ENCODE measurements at regions not wholly inside any gene's neighbourhood (a gene's known extent, or its start where the extent isn't known, plus 50 kb on each side); places are given as distances from the start of the nearest gene placed in this dataset.
"Not testable (repeated sequence)": the region's sequence is repeated elsewhere in the genome, so short reads cannot be mapped to it uniquely, and the experiment has no call there.

DNA sequence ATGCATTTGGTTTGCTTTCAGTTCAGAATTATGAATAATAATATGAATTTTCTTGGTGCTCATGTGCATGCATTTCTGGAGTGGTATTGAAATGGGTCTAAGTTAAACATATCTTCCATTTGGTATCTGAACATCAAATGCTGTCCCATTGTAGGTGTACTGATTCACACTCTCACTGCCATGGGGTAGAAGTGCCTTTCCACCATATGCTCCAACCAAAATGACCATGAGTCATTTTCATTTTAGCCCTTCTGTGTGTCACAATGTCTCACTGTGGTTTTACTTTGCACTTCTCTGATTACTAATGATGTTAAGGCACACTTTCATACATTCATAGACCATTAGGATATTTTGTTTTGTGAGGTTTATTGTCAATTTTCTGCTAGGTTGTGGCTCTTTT is 211.9 kb downstream of the HAO1 start:
- no peak for DNase-seq

DNA sequence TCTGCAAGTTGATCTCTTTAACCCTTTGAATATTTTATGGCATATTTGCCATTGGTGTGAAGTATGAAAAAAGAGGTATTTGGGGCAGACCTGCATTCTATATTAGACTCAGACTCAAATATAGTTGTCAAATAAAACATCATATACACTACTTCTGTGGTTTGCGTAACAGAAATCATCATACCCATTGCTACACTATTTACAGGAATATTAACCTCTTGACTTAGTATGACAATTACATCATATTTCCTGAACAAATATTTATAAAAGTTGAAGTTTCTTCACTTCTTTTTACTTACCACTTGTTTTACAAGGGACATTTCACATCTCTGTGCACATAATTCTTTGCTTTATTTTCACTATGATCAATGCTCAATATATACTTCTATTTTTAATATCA is 206.0 kb downstream of the HAO1 start:
- DNase-seq, result no peak

DNA sequence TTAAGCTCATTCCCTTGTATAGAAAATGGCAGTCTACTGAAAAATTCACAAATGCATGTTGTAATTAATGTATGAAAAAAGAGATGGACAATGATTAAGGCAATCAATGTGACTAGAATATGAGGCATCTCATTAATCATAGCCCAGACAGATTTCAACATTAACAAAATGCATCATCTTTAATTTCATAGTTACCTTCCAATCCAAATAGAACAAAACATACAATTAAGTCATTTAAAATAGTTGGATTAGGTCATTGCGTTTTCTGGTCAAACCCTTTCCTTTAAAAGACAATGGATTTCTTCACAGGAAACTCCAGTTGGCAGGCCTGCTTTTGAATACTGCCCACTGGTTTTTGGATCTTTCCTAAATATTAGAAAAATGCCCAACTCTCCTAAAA is 203.9 kb downstream of the HAO1 start:
- no peak for DNase-seq

DNA sequence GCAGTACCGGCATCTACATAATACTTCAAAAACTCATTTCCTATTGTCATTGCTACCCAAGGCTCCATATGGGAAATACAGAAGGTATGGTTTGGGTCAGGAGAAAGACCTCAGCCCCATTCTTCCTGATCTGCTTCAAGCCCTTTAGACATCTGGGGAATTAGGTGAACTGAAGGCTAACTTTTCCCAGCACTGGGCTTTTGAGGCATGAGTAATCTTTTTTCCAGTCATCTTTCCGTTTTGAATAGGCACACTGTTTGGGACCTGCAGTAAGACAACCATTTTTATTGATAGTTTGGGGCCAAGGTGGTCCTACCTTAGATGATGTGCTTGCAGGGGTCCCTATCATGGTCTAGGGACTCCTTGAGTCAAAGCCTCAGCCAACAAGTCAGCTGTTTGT is 198.4 kb downstream of the HAO1 start:
- DNase-seq, result no peak

DNA sequence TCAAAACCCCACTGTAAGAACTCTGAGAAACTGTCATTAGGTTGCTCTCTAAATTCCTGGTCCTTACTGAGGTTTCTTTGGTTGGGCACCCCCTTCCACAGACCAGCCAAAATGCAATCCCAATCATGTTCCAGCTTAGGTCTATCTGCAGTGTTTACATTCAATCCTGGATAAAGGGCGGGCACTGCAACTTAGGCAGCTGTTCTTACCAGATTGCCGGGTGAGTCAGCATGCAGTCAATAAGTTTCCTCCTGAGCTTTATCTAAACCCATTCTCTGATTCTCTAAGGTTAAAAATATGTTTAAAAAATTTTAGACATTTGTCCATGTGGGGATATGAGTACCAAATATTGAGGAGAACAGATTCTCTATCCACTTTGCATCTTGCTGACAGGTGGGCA is 197.8 kb downstream of the HAO1 start:
- no peak for DNase-seq

DNA sequence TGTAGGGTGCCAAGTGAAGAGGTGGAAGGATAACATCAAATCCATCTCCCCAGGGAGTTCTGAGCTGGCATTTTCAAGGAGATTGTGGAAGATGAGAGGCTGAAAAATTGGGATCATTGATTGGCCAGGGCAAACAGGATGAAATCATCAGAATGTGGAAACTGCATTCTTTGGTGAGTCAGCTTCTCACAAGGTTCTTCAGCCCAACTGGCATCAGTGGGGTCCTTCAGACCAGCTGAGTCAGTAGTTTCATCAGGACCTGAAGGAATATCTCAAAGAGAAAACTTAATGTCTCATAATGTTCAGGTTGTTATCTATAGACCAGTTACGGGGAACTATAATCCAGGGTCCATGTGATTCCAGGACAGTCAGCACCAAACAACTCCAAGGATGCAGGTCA is 195.8 kb downstream of the HAO1 start:
- DNase-seq, result no peak

DNA sequence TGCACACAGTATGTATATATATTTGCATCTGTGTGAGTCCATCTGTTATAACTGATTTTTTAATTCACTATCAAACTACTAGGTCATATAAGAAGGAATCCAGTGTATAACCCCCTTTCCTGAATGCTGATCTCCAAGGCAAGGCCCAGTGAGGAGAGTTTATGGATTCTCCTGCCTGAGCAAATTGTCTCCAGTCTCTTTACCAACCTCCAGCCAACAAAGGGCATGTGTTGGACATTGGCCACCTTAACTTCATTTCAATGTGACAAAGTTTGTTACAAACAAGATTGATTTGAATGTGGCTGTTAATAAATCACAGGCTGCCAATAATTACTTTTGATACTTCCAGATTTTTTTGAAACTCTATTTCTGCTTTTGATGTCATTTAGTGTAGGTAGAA is 191.6 kb downstream of the HAO1 start:
- no peak for DNase-seq

DNA sequence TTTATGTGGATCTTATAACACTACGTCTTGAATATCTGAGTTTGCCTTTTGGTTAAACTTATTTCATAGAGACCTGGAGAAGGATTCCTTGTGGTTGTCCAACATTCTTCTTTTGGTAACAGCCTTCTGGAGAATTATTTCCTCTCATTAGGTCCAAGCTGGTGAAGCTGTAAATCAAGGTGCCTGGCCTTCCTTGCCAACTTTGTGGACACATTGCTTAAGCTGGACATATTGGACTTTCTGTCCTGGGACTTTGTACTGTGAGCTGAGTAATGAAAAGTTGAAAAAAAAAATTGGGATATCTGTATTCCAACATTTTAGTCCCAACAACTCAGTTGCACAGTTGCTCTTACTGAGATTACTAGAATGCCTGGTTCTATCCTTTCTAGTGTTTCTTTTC is 186.2 kb downstream of the HAO1 start:
- no peak for DNase-seq

DNA sequence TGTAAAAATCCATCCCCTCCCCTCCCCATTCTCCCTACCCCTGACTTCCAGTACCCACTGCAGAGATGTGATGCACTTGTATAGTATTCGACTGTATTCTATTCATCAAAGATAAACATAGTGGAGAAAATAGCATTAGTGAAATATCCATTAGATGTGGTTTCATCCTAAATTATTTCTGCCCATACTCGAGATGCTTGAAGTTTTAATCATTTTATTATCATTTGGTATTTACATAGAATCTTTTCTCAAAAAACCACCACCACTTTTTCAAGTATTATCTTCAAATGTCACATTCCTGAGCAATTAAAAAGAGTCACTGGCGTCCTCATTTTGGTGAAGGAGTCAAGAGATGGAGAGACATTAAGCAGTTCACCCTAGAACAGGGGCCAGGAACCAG is 181.9 kb downstream of the HAO1 start:
- no peak for DNase-seq

DNA sequence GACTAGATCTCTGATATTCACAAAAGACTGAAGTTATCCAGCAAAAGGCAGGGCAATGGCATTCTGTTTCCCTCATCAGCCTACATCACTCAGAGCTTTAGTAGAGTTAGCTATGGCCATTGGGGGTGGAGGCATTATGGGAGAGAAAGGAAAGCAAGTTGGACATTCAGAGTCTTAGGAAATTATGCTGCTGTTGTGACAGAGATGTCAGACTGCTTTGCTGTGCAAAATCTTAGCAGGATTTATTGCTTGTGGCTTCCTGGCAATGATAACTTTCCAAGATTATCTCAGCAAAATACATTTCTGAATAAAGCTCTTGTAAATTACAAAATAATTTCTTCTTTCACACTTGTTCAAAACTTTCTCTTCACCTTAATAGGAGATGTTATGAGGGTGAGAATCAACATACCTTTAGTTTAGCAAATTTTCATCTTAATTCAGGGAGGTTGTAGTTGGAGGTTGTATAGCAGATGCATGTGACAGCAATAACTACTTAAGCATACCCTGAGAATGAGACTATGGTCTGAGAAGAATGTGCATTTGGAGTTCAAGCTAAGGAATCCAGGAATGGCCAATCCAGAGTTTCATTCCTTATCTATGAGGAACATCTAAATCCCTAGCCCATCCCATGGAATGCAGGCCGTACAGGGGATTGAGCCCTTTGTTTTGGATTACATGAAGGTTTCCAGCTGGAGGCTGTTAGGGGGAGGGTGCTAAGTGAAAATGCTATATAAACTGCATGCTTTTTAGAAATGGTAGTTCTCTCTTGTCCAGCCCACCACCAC is 179.8 kb downstream of the HAO1 start:
- DNase-seq, result no peak

DNA sequence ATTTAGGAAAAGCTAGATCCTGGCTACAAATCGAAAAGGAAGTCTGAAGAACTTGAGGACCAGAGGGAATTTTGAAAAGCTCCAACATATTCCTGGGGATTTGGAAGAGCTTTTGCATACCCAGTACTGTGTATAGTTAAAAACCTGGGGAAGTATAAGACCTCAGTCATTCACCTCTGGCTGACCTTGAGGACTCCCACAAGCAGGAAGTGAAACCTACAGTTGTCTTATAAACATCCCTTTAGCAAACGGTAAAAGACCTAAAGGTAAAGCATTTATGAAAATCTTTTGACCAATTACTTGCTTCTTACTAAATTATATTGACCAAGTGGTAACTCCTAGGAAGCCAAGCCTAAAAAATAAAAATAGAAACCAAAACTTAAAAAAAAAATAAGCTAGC is 175.0 kb downstream of the HAO1 start:
- DNase-seq, result no peak

DNA sequence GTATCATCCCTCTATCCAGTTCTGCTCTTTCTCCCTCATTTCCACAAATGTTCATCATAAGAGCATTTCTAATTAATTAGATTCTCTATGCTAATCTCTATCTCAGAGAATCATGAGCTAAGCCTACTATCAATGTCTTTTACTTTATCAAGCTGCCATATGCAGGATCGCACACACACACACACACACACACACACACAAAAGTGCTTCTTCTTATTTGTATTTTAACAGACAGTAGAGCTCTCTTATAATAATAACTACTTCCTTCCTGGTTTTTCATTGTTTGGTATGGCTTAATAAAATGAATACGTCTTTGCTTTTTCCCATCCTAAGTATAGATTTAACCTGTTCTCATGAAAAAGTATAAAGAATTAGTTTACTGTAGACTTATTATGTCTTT is 170.2 kb downstream of the HAO1 start:
- DNase-seq, result no peak

DNA sequence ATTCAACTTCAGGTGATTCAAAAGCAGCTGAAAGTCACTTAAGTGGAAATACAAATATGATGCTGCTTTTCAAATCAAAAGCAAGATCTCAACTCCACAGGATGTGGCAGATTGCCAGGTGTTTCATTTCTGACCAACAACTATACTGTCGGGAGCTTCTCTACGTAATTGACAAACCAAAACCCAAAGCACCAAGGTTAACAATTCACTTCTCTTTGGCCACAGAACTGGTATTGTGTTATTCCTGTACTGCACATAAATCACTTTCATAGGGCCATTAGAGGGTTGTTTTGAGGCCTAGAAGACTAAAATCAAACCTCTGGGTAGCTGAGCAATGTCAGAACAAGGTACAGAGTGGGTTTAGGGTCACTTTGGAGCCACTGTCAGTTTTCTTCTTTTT is 169.7 kb downstream of the HAO1 start:
- DNase-seq, result no peak

DNA sequence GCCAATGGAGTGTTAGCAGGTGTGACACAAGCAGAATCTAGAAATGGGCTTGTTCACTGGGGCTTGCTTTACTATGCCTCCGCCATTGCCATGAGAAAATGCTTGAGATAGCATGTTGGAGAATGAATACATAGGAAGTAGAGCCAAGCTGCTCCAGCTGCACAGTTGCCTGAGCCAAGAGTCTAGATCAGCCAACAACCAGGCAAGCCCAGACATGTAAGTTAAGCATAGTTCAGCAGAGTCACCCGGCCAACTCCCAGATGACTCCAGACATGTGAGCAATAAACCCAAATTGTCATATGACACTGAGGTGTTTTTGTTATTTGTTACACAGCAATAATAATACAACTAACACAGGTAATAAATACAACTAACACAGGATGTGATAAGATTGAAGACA is 167.9 kb downstream of the HAO1 start:
- no peak for DNase-seq

DNA sequence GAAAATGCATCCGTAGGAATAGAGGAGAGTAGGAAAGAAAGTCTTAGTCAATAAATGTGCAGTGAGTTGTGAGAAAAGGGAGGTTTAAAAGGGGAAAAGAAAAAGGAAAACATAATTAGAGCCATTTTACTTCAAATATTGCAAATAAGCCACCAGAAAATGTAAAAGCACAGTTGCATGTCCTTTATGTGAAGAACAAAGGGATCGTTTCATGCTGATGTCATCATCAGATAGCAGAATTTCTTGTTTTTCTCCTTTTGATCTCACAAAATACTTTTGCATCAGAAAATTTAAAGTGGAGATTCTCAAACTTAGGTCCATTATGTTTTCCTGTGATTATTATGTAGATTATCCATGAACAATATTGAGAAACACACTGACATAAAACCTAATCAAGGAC is 166.7 kb downstream of the HAO1 start:
- no peak for DNase-seq

DNA sequence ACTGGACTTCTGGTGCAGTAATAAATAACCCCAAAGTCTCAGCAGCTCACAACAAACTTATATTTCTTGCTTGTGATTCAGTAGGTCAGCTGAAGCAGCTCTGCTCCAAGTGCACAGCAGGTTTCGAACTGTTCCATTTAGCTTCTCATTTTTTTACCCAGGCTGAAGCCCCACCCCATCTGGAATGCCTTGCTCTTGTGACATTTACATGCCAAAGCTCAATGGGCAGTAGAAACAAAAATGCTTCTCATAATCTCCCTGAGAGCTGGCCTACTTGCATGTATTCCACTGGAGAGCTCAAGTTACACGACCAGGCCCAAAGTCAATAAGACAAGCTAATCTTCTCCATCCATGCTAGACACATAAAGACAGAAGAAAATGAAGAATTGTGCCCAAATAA is 165.2 kb downstream of the HAO1 start:
- DNase-seq, result no peak

DNA sequence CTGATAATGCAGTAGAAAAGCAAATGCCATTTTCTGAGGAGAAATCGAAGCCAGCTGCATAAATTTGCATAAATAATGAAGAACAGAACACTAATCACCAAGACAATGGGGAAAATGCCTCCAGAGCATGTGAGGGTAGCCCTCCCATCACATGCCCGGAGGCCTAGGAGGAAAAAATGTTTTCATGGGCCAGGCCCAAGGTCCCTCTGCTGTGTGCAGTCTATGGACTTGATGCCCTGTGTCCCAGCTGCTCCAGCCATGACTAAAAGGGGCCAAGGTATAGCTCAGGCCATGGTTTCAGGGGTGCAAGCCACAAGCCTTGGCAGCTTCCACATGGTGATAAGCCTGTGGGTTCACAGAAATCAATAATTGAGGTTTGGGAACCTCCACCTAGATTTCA is 164.1 kb downstream of the HAO1 start:
- no peak for DNase-seq

DNA sequence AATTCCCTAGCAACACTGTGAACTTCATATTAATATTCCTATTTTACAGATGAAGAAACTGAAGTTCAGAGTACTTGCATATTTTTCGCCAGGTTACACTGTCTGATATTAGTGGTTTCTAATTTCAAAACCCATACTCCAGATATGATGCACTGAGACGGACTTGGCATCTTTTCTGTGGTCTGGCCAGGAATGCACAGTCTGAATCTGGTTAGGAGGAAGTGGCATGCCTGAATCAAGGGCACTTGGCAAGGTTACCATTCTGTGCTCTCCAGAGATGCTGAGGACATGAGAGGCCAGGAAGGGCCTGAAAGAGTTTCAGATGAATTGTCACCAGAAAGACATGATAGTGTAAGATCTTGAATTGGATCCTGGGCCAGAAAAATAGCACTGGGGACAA is 150.1 kb downstream of the HAO1 start:
- no peak for DNase-seq

DNA sequence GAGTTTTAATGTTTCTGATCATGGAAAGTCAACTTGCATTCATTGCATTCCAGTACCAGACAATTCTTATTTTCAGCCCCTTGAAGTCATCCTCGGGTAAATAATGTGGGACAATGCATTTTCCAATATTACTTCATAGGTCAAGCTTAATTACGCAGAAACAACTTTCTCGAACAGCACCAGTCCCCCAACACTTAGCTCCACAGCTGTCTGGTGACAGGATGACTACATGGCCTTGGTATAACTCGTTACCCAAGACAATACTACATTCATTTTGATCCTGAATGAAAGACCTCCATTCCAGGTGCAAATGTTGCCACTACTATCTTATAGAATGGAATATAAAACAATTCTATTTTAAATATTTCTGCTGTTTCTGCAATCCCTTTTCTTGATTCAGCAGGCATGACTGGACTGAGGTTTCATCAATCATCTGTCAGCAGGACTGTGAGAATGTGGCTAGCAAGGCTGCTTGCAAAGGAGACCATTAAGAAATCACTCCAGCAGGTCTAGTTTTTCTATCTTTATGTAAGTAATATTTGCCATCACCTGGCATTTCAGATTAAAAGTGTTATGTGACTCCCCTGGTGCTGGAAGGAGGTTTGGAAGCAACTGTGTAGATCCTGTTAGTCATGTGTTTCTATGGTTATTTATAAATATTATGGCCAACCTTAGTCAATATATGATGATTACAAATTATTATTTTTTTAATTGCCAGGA is 147.9 kb downstream of the HAO1 start:
- no peak for DNase-seq

DNA sequence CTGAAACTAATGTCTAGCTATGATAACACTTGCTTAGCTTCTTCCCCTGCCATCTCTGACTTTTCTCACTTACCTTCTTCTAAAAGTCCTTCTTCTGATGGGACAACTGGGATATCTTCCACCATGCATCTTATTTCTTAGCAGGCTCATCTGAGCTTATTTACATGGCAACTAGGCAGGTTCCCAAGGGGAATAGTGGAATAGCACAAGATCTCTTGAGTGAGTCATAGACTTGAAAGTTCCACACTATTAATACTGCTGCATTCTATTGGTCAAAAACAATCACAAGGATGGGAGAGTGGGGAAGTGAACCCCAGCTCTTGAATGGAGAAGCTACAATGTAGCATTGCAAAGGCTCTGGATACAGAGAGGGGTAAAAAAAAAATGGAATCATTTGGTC is 142.1 kb downstream of the HAO1 start:
- DNase-seq, result no peak

DNA sequence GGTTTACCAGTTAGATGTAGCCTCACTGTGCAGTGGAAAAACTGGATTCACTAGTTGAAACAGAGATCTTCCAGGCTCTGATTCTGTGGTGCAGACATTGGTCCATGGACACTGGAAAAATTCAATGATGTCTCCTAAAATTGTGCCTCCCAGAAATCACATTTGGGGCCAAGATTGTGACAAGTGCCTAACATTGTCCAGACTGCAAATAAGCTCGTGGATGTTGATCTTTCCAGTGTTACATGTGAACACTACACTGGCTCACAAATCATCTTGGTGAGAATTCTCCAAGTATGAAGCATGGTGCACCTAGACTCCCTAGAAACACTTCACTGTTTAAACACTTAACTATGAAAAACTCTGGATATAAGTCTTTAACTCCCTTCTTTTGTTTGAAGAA is 140.4 kb downstream of the HAO1 start:
- DNase-seq, result no peak

DNA sequence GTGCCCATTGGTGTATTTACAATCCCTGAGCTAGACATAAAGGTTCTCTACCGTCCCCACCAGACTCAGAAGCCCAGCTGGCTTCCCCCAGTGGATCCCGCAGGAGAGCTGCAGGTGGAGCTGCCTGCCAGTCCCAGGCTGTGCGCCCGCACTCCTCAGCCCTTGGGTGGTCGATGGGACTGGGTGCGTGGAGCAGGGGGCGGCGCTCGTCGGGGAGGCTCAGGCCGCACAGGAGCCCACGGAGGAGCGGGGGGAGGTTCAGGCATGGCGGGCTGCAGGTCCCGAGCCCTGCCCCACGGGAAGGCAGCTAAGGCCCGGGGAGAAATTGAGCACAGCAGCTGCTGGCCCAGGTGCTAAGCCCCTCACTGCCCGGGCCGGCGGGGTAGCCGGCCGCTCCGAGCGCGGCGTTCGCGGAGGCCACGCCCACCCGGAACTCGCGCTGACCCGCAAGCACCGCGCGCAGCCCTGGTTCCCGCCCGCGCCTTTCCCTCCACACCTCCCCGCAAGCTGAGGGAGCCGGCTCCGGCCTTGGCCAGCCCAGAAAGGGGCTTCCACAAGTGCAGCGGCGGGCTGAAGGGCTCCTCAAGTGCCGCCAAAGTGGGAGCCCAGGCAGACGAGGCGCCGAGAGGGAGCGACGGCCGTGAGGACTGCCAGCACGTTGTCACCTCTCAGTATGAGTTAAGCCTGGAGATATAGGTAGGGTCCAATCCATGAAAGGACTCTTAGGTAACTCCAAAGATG is 136.7 kb downstream of the HAO1 start:
- not testable (repeated sequence) for DNase-seq

DNA sequence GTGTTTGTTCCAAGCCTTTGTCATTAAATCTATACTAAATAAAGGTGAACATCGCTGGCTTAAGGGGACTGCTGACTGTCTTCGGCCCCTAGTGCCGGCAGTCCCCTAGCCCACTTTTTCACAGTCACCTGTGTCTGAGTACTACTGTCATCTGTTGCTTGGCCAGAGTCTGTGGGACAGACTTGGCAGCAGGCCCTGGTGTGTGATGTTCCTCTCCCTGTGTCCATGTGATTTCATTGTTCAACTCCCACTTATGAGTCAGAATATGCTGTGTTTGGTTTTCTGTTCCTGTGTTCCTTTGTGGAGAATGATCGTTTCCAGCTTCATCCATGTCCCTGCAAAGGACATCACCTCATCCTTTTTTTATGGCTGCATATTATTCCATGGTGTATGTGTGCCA is 133.4 kb downstream of the HAO1 start:
- no peak for DNase-seq

DNA sequence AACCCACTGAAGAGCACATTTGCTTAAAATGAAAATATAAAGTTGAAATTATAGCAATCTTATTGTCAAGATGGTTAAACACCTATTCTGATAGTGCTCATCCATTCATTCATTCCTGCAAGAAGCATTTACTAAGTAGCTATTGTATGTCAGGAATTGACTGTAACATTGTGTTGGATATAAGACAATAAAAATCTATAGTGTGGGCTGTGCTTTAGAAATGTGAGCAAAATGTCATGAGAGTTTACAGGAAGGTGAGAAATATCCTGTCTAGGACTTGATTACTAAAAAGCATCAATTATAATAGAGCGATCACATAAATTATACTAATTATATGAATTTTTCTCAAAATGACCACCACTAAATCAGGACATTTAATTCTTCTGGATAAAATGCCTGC is 123.0 kb downstream of the HAO1 start:
- no peak for DNase-seq

Data from inflammatory macrophage treated with lipopolysaccharide for 4 hours (primary cell).